ENCODE measurements at regions not wholly inside any gene's neighbourhood (a gene's known extent, or its start where the extent isn't known, plus 50 kb on each side); places are given as distances from the start of the nearest gene placed in this dataset.

- TF ChIP-seq POLR2A (IDR thresholded peaks at IDR 0.05), result no peak
- TF ChIP-seq CTCF (IDR thresholded peaks at IDR 0.05), result no peak
- intact Hi-C loops (cut with DNase I), result no loop called here
- no peaks in the 10 kb centered on the region for H3K36me3 ChIP-seq
- no peak overlapping the region for H3K4me3 ChIP-seq
- WGBS, 3 donors, result 89 to 90% (median 89%) methylated on average over 3 of the region's 3 CpGs
- H3K9me3 ChIP-seq, result no peaks in the 10 kb centered on the region
- no peaks in the 10 kb centered on the region for H3K27me3 ChIP-seq
- H3K27ac ChIP-seq, result no peak overlapping the region
- no peak for DNase-seq
- H3K4me1 ChIP-seq (ENCODE audit: insufficient read depth), result no peaks in the 10 kb centered on the region
These were observed 756.0 kb upstream of the C9orf72 start for GRCh38 chr9:28329323-28329722.

- H3K4me1 ChIP-seq (ENCODE audit: insufficient read depth), result no peaks in the 10 kb centered on the region
- intact Hi-C loops (cut with DNase I), result no loop called here
These were observed 759.4 kb upstream of the C9orf72 start for GRCh38 chr9:28332648-28333047.

GRCh38 chr9:28341913-28342312 is 768.6 kb upstream of the C9orf72 start:
- no peak for DNase-seq
- WGBS, 3 donors, result 79 to 83% (median 83%) methylated on average over 4 of the region's 4 CpGs
- no peak overlapping the region for H3K27ac ChIP-seq
- TF ChIP-seq EP300 (IDR thresholded peaks at IDR 0.05) (no peak), POLR2A (IDR thresholded peaks at IDR 0.05) (no peak), CTCF (IDR thresholded peaks at IDR 0.05) (no peak)
- no peaks in the 10 kb centered on the region for H3K36me3 ChIP-seq
- H3K4me1 ChIP-seq (ENCODE audit: insufficient read depth), result no peaks in the 10 kb centered on the region
- no peak overlapping the region for H3K4me3 ChIP-seq
- no peaks in the 10 kb centered on the region for H3K9me3 ChIP-seq
- intact Hi-C loops (cut with DNase I), result no loop called here
- no peaks in the 10 kb centered on the region for H3K27me3 ChIP-seq

More at GRCh38 chr9:28332648-28333047, 759.4 kb upstream of the C9orf72 start:
- Histone ChIP-seq H3K9me3 (no peaks in the 10 kb centered on the region), H3K27ac (no peak overlapping the region), H3K27me3 (no peaks in the 10 kb centered on the region), H3K36me3 (no peaks in the 10 kb centered on the region), H3K4me3 (no peak overlapping the region)
- TF ChIP-seq POLR2A (IDR thresholded peaks at IDR 0.05) (no peak), CTCF (IDR thresholded peaks at IDR 0.05) (no peak), EP300 (IDR thresholded peaks at IDR 0.05) (no peak)
- no peak for DNase-seq
- 36 to 63% (median 57%) methylated on average over 3 of the region's 3 CpGs for WGBS, 3 donors

GRCh38 chr9:28342815-28343338 is 769.6 kb upstream of the C9orf72 start:
- Histone ChIP-seq H3K36me3 (no peaks in the 10 kb centered on the region), H3K27ac (no peak overlapping the region), H3K9me3 (no peaks in the 10 kb centered on the region), H3K27me3 (no peaks in the 10 kb centered on the region), H3K4me3 (no peak overlapping the region), H3K4me1 (ENCODE audit: insufficient read depth) (no peaks in the 10 kb centered on the region)
- no peak for DNase-seq
- intact Hi-C loops (cut with DNase I), result no loop called here
- TF ChIP-seq POLR2A (IDR thresholded peaks at IDR 0.05), result no peak
- no peak for TF ChIP-seq CTCF (IDR thresholded peaks at IDR 0.05)
- no peak for TF ChIP-seq EP300 (IDR thresholded peaks at IDR 0.05)
- 79 to 83% (median 80%) methylated on average over 2 of the region's 2 CpGs for WGBS, 3 donors

All from ovary (tissue), 7 donors.